Jurkat, Clone E6-1 (cell line): ENCODE measurements at regions not wholly inside any gene's neighbourhood (a gene's known extent, or its start where the extent isn't known, plus 50 kb on each side); places are given as distances from the start of the nearest gene placed in this dataset.

ENCODE experiments used
- DNase-seq: peaks from one replicate; pipeline ENCODE4 v3.0.0-alpha.2; 2011; ENCODE audit warnings: low read depth, low spot score
- H3K4me3 ChIP-seq: 2 replicates; pipeline ENCODE4 v1.5.1; 2011; ENCODE audit warnings: mild to moderate bottlenecking, low read length, control low read depth, moderate library complexity

- DNase-seq, result no peak
- H3K4me3 ChIP-seq, result no peak overlapping the region
Measured at GRCh38 chr9:28696960-28697359, 1123.7 kb upstream of the C9orf72 start.

GRCh38 chr9:28699632-28700031 is 1126.4 kb upstream of the C9orf72 start:
- DNase-seq, result no peak

GRCh38 chr9:28707616-28708015 is 1134.3 kb upstream of the C9orf72 start:
- DNase-seq, result no peak
- no peak overlapping the region for H3K4me3 ChIP-seq

More at GRCh38 chr9:28699632-28700031, 1126.4 kb upstream of the C9orf72 start:
- H3K4me3 ChIP-seq, result no peak overlapping the region

GRCh38 chr9:28714188-28714587 is 1140.9 kb upstream of the C9orf72 start:
- no peak overlapping the region for H3K4me3 ChIP-seq
- DNase-seq, result no peak

GRCh38 chr9:28718226-28718625 is 1144.9 kb upstream of the C9orf72 start:
- no peak for DNase-seq
- no peak overlapping the region for H3K4me3 ChIP-seq

- no peak overlapping the region for H3K4me3 ChIP-seq
- DNase-seq, result no peak
Measured at GRCh38 chr9:28720746-28721145, 1147.5 kb upstream of the C9orf72 start.

GRCh38 chr9:28730111-28730510 is 1156.8 kb upstream of the C9orf72 start:
- no peak overlapping the region for H3K4me3 ChIP-seq
- DNase-seq, result no peak

GRCh38 chr9:28735738-28736342 is 1162.6 kb upstream of the C9orf72 start:
- no peak for DNase-seq
- no peak overlapping the region for H3K4me3 ChIP-seq

GRCh38 chr9:28741459-28741858 is 1168.2 kb upstream of the C9orf72 start:
- H3K4me3 ChIP-seq, result no peak overlapping the region
- no peak for DNase-seq

GRCh38 chr9:28747351-28747985 is 1174.2 kb upstream of the C9orf72 start:
- DNase-seq, result no peak

GRCh38 chr9:28750136-28750535 is 1176.9 kb upstream of the C9orf72 start:
- DNase-seq, result no peak
- H3K4me3 ChIP-seq, result no peak overlapping the region

More at GRCh38 chr9:28747351-28747985, 1174.2 kb upstream of the C9orf72 start:
- H3K4me3 ChIP-seq, result no peak overlapping the region

- no peak overlapping the region for H3K4me3 ChIP-seq
- DNase-seq, result no peak
Measured at GRCh38 chr9:28758341-28758740, 1185.1 kb upstream of the C9orf72 start.

GRCh38 chr9:28758971-28759370 is 1185.7 kb upstream of the C9orf72 start:
- no peak for DNase-seq
- no peak overlapping the region for H3K4me3 ChIP-seq

GRCh38 chr9:28762167-28762566 is 1188.9 kb upstream of the C9orf72 start:
- H3K4me3 ChIP-seq, result no peak overlapping the region
- no peak for DNase-seq

GRCh38 chr9:28764532-28764931 is 1191.3 kb upstream of the C9orf72 start:
- no peak overlapping the region for H3K4me3 ChIP-seq
- no peak for DNase-seq

- DNase-seq, result peak; percentile 55
- no peak overlapping the region for H3K4me3 ChIP-seq
Measured at GRCh38 chr9:28770226-28770625, 1196.9 kb upstream of the C9orf72 start.

GRCh38 chr9:28770827-28771226 is 1197.5 kb upstream of the C9orf72 start:
- DNase-seq, result no peak
- no peak overlapping the region for H3K4me3 ChIP-seq

GRCh38 chr9:28774433-28775235 is 1201.4 kb upstream of the C9orf72 start:
- peak; percentile 33 for DNase-seq
- no peak overlapping the region for H3K4me3 ChIP-seq

- no peak overlapping the region for H3K4me3 ChIP-seq
- no peak for DNase-seq
Measured at GRCh38 chr9:28779243-28779642, 1206.0 kb upstream of the C9orf72 start.

GRCh38 chr9:28781481-28781880 is 1208.2 kb upstream of the C9orf72 start:
- no peak overlapping the region for H3K4me3 ChIP-seq
- no peak for DNase-seq
